HG02571 (cell line): ENCODE measurements at regions not wholly inside any gene's neighbourhood (a gene's known extent, or its start where the extent isn't known, plus 50 kb on each side); places are given as distances from the start of the nearest gene placed in this dataset.
"Not testable (repeated sequence)": the region's sequence is repeated elsewhere in the genome, so short reads cannot be mapped to it uniquely, and the experiment has no call there.

Source experiments
- ATAC-seq: cut with Tn5 transposase; IDR thresholded peaks from one replicate; pipeline ENCODE4 v1.9.1; 2021; ENCODE audit warnings: mild to moderate bottlenecking, moderate library complexity; ENCODE audit not compliant: unreplicated experiment

DNA sequence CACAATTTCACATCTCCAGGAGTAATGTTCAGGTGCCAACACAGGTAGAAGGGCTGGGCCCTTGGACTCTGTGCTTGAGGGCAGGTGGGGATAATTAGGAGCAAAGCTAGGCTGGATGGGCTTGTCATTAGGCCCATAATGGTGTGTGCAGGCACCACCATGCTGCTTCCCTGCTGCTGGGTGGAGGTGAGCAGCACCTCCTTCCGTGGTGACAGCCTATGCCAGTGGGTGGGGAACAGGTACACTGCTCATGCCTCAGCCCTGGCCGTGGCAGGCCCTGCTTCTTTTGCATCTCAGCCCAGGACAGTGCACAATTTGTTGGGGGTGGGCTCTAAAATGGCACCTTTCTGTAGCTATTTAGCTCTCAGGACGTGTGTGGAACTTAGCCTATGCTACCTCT, 955.5 kb downstream of the TMTC2 start:
- ATAC-seq: no peak

DNA sequence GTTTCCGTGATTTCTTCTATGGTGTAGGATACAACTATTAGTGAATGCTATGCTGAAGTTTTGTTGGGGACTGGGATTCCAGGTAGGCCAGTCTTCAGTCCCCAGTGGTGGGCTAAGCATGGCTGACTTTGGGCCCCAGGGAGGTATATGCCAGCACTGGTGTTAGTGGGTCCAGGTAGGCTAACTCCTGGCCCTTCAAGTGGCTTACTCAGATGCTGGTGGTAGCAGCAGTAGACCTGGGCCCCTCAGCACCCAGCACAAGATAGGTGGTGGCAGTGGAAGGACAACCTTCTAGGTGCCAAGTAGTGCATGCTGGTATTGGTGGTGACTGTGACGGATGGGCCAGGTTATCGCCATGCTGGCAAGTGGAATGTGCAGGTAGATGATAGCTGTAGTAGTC, 955.1 kb downstream of the TMTC2 start:
- ATAC-seq: no peak

DNA sequence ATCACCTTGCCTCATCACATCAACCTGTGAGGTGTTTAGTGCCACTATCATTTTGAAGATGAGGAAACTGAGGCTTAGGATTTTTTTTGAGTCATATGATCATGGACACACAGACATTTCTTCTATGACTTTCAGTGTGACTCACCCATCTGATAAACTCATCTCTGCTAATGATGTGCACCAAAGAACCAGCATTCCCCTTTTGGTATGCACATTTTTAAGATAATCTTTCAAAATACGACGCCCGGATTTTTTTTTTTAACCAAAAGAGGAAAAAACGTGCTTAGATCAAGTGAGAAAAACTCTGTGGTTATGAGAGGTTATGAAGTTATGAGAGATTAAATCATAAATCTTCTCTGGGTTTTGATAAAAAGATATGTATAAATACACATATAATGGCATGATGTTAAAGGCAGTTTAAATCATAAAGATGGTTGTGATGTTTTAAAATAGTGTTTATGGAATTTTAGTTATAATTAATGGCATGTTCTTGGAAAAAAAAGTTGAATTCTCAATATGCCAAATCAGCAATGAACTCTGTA, 948.1 kb downstream of the TMTC2 start:
- no peak for ATAC-seq

DNA sequence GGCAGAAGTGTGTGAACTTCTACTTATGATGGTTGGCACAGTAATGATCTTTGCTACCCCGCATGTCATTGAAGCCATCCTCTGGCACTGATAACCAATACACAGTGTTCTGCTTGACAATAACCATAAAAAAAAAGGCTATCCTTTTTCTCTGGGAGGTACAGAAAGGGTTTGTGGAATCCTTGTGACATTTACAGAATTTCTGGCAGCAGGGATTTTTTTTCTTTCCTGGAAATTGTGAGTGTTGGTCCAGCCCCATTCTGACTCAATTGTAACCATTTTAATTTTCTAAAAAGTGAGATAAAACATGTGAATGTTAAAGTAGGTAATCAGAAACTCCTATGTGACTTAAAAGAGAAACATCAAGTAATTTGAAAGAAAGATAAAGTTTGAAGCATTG, 943.8 kb downstream of the TMTC2 start:
- no peak for ATAC-seq

DNA sequence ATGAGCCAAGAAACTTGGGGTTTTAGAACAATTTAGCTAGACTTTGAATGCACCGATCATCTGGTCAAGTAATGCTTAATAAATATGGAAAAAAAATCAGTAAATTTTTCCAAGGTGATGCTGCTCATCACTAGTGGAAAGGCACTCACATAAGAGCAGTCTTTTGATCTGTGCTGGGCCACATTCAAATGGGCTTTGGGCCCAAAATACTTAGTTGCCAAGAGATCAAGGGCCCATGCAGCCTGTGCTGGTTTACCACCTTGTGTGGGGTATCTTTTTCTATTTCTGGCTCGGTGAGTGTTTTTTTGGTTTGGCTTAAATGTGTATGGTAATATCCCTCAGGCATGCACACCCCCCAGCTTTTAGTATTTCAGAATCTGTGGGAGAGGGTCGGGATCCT, 943.2 kb downstream of the TMTC2 start:
- ATAC-seq: no peak

DNA sequence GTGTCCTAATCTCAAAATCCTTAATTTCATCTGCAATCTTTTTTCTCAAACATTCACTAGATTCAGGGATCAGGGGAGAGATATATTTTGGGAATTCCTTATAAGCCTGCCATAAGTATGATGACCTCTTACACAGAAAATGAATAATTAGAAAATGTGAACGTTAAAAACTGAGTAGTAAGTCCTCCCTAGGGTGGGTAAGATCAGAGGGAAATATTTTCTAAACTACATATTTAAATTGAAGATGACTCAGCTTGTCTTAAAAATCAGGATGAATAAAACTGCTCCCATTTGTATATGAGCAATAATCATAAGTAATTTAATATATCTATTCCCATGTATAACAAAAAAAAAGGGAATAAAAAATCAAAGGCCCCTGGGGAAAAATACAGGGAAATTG, 935.5 kb downstream of the TMTC2 start:
- no peak for ATAC-seq

DNA sequence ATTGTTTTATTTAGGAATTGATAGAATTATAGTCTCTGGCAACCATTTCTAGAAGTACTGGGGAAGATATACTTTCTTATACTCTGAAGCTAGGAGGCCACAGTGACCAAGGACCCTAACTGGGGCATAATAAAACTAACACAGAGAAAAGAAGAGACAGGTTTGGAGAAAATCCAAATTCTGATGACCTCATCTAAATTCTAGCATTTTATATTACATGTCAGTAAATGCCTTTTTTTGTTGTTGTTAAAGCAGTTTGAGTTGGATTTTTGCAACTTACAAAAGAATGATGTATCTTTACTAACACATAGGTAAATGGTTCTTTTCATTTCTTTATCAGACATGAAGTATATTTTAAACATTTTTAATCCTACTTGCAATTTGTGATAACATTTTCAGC, 933.3 kb downstream of the TMTC2 start:
- ATAC-seq: no peak

DNA sequence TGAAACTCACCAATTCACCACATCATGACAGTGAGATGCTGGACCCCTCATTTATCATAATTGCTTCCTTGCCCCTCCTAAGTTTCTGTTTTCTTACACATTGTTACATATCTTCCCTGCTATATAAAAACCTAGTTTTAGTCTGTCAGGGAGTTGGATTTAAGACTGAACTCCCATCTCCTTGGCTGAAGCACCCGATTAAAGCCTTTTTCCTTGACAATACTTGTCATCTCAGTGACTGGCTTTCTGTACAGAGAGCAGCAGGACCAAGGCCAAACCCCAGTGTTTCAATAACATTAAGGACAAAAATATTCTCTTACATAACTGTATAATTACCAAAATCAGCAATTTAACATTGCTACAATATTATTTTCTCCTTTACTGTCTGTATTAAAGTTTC, 928.4 kb downstream of the TMTC2 start:
- no peak for ATAC-seq

DNA sequence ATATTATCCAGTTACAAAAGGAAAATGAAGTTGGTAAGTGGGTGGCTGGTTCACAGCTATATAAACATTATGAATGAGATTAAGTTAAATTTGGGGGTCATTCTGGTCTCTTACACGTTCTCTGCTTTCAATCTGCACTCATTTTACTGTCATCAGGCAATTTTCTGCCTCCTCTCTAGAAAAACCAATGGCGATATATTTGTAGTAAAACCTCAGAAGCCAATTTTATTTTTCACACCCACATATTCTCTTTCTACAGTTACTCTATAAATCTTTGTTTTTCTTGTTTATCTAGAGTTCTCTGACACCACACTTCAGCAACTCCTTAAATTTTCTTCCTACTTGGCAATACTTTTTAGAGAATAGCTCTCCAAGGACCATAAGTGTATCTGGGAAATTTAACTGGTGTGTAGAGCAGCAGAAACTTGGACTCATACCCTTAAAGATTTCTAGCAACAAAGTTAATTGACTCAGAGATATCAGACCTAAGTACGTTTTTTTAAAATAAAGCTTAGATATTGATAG, 926.9 kb downstream of the TMTC2 start:
- ATAC-seq: no peak

DNA sequence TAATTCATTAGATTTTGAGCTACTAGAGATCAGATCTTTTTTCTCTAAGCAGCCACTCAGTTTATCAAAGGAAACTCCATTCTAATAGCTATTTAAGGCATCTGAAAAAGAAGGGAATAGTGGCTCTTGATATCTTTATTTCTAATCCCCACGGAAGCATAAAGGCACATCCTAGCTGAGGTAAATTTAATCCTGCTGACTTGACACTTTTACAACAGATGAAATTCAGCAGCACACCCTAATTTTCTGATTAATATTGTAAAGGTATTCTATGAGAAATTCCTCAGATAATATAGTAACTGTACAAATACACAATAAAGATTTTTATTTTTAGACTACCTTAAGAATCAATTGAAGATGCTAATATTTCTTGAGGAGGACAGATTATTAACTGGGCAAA, 916.4 kb downstream of the TMTC2 start:
- no peak for ATAC-seq

DNA sequence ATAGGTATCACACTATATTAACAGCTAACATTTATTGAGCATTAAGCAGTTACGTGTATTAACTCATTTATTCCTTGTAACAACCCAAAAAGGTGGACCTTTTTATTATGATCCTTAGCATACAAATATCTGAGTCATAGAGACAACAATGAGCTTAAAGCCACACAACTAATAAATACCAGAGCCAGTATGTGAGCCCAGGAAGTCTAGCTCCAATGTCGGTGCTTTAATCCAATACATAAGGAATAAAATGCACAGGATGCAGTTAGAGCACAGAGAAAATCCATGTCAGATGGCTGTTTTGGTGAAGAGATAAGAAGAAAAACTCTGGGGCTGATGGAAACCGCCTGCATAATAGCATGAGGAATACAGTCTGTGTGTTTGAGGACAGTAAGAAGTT, 888.6 kb downstream of the TMTC2 start:
- no peak for ATAC-seq

DNA sequence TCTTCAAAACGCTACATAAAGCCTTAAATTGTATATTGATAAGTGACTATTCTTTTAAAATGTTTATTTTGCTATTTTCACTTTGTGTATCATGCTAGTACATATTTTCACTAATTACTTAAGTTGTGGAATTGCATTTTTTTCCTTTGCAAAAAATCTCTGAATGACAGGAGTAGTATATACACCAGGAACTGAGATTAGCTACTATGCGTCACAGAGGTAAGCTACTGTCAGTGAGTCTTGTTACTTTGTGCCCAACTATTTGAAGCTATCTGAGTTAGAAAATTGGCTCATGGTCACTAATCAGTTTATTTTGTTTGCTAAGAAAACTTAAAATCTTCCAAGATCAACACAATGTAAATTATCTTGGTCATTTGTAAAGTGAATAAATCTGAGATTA, 887.4 kb downstream of the TMTC2 start:
- no peak for ATAC-seq

DNA sequence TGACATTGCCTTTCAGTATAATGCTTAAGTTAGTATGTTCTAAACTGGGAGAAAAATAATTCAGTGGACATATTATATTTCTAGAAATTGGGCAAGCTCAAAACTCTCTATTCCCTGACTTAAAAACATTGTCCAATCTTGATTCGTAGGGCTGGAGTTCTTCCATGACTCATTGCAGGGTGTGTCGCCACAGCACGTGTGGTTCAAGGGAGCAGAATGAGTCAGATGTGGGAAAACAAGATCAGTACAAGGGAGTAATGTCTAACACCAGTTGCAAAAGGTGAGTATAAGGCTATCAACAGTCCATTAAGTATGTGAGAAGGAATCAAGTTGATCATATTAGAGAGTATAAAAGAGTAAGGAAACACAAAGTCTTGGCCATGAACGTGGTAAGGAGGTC, 887.0 kb downstream of the TMTC2 start:
- no peak for ATAC-seq

DNA sequence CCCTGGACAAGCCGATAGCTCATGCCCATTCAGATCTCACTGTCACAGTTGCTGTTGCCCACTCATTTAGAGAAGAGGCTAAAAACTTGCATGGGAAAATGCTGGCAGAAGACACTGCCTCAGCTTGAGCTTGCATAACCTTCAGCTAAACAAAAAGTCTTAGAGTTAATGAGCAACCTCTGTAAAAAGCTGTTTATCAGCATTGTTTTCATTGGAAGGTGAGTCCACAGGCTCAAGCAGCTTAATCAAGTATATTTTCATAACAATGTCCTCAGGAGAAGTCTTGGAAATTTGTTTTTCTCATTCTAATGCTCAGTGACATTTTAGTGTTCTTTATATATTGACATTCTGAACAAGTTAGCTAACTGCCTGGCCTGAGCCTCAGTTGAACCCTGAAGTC, 872.9 kb downstream of the TMTC2 start:
- no peak for ATAC-seq

DNA sequence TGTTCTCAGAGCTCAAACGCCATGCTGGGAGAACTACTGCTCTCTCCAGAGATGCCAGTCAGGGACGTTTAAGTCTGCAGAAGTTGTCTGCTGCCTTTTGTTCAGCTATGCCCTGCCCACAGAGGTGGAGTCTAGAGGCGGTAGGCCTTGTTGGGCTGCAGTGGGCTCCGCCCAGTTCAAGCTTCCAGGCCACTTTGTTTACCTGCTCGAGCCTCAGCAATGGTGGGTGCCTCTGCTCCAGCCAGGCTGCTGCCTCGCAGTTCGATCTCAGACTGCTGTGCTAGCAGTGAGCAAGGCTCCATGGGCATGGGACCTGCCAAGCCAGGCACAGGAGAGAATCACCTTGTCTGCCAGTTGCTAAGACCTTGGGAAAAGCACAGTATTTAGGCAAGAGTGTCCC, 869.3 kb downstream of the TMTC2 start:
- not testable (repeated sequence) for ATAC-seq

DNA sequence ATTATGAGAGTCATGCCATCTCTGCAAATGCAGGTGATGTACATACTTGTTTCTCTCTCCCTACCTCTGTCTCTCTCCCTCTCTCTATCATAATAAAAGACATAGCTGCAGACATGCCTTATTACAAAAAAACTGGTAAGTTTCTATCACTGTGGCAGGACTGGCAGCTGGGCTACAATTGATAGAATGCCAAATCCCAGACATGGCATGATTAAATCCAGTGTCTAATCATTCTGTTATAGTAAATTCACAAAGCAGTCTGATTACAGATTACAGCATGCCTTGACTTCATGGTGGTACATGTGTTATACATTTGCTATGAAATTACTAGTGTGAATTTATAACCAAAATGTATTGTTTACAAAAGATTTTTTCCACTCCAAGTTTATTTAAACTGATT, 854.7 kb downstream of the TMTC2 start:
- ATAC-seq: no peak

DNA sequence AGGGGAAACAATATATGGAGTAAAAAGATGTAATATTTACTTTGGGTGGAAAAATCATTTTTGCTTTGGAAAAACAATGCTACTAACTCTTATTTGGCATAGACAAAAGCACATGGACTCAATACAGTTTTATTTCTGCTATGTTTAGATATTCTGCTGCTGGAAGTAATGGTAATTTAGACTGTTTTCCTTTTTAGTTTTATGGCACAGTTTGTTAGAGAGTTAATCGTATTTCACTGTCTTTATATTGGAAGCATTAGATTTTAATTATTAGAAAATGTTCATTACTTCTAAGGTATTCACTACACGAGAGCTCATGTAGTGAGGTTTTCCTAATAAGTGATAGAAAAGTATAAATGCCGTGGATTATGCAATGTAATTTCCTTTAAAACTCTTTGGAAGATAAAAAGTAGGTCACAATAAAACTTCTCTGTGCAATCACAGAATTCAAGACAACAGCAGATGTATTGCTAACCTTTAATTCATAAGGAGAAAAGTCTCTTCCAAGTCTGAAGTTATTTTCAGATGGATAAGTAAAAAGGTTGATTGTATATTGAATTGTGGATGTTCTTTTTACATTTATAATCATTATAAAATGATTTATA, 851.8 kb downstream of the TMTC2 start:
- ATAC-seq: no peak

DNA sequence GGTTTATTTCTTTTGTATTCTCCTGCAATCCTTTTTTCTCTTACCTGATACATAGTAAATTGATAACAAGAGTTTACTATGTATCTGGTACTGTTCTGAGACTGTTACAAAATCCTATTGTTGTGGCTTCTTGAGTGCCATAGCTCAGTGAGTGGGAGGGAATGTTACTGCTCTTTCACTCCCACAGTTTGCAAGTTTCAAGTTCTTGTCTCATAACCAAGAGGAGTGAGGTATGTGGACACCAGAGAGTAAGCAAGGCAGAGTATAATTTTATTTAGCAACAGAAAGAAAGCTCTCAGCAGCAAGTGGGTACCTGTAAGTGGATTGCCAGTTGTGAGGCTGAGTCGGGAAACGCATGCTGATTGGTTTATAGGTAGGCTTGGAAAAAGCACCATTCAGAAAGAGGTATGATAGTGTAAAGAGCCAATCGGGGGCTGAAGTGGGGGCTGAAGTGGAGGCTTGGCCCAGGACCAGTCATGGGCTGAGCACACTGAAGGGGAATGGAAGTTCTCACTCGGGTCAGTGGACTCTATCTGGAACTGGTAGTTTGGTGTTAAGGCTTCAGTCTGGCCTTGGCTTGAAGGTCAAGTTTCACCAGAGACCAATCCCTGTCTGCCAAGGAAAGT, 850.8 kb downstream of the TMTC2 start:
- ATAC-seq: no peak

DNA sequence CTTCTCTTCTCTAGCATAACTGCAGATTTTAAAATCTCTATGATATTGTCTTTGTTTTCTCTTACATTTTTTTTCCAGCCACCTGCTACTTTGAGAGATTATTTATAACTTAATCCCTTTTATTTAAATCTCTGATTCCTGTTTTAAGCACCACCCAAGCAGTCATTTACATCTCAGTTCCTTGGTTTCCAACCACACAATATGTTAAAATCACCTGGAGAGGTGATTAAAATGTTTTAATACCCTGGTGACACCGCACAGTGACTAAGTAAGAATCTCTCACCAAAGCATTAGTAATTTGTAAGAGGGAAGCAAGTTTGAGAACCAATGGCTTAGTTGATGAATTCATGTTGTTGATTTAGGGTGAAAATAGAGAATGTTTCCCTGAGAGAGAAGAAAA, 849.8 kb downstream of the TMTC2 start:
- no peak for ATAC-seq

DNA sequence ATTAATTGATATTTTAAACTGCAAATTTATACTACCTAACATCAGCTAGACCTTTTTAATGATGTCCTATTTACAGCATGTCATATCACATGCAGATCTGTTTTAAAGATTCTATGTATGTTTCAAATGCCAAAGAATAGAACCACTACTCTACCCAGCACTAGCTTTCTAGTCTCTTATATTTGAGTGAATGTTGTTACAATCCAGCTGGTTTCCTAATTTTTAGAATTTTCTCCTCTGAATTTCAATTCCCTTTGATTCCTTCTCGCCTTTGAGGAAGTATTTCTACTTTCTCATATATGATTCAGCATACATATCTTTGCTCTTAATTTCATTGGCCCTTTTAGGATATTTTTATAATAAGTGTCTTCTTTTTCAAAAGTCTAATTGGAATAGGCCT, 841.9 kb downstream of the TMTC2 start:
- ATAC-seq: no peak

DNA sequence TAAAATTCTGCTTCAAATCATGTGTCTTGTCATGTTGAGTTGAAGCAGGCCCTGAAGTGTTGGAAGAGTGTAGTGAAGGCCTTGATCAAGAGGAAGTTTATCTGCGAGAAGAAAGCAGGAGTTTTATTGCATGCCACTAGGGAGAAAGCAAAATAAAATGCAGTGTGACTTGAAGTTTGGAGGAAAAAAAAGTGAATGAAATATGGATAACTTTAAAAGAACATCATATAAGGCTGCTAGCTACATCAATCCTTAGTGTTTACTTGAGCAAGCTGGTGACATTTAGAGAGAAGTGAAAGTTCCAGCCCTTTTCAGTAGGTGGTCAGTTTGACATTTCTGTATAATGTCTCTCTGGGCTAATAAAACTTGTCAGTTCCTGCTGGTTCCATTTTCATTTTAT, 841.1 kb downstream of the TMTC2 start:
- ATAC-seq: no peak

DNA sequence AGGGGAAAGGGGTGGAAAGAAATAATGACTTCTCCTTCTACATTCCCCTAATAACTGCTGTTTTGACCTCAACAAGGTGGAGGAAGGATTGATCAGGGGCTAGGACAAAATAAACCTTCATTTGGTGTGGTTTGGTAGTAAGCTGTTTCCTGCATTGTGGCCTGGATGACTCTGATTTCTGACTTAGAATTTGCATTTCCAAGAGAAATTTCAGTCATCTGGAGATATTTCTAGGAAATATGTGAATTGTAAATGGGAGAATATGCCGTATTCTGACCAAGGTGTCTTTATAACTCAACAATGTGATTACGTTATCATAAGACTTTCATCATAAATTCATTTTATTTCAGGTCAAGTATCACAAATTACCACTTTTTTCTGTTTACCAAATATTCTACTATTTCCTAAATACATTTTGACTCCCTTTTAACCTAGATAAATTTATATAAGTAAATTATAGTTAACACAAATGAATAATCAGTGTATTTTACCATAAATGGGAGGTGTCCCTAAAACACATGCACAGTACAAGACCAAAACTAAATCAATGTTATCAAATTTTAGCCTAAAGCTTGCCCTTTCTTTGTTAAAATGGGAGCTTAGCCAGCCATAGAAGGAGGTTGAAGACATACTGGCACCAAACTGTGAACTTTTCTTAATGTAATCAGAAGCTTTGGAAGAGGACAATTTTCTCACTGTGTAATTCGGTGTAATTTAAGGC, 828.8 kb downstream of the TMTC2 start:
- no peak for ATAC-seq
